ENCODE measurements at regions not wholly inside any gene's neighbourhood (a gene's known extent, or its start where the extent isn't known, plus 50 kb on each side); places are given as distances from the start of the nearest gene placed in this dataset.

GRCh38 chr12:47314996-47315395 lies 235.2 kb upstream of the AMIGO2 start:
- no peak for TF ChIP-seq ARNT (IDR thresholded peaks at IDR 0.05)
- no peak for TF ChIP-seq PKNOX1 (IDR thresholded peaks at IDR 0.05)
- no peak for TF ChIP-seq SP1 (IDR thresholded peaks at IDR 0.05)
- no peak for TF ChIP-seq BHLHE40 (IDR thresholded peaks at IDR 0.05; ENCODE audit: borderline replicate concordance)
- no peak for TF ChIP-seq NFRKB (IDR thresholded peaks at IDR 0.05)
- no peak for TF ChIP-seq HDGF (IDR thresholded peaks at IDR 0.05; ENCODE audit: borderline replicate concordance)
- no peak for TF ChIP-seq L3MBTL2 (conservative IDR thresholded peaks at IDR 0.05)
- TF ChIP-seq FOXM1 (IDR thresholded peaks at IDR 0.05; ENCODE audit: borderline replicate concordance), result no peak
- no peak for TF ChIP-seq ZNF384 (IDR thresholded peaks at IDR 0.05)
- TF ChIP-seq FOXA1 (IDR thresholded peaks at IDR 0.05), result no peak
- POLR2A ChIA-PET, result no interaction called here
- no peak for DNase-seq (ENCODE audit: extremely low spot score)
- CTCF ChIA-PET, result no interaction called here

- ChIA-PET CTCF (no interaction called here), POLR2A (no interaction called here)
- TF ChIP-seq CTBP1 (IDR thresholded peaks at IDR 0.05; ENCODE audit: borderline replicate concordance) (no peak), HDGF (IDR thresholded peaks at IDR 0.05; ENCODE audit: borderline replicate concordance) (no peak), FOXK2 (IDR thresholded peaks at IDR 0.05) (no peak)
- no peak for DNase-seq (ENCODE audit: extremely low spot score)
Observed at GRCh38 chr12:47312808-47313426, 233.2 kb upstream of the AMIGO2 start.

- POLR2A ChIA-PET, result no interaction called here
- no peak for DNase-seq (ENCODE audit: extremely low spot score)
- TF ChIP-seq FOXK2 (IDR thresholded peaks at IDR 0.05) (no peak), HDGF (IDR thresholded peaks at IDR 0.05; ENCODE audit: borderline replicate concordance) (no peak), L3MBTL2 (conservative IDR thresholded peaks at IDR 0.05) (no peak), BHLHE40 (IDR thresholded peaks at IDR 0.05; ENCODE audit: borderline replicate concordance) (no peak), ARNT (IDR thresholded peaks at IDR 0.05) (no peak), PKNOX1 (IDR thresholded peaks at IDR 0.05) (no peak), SUZ12 (IDR thresholded peaks at IDR 0.05) (no peak), FOXM1 (IDR thresholded peaks at IDR 0.05; ENCODE audit: borderline replicate concordance) (no peak), CTBP1 (IDR thresholded peaks at IDR 0.05; ENCODE audit: borderline replicate concordance) (no peak), NFRKB (IDR thresholded peaks at IDR 0.05) (no peak), LEF1 (IDR thresholded peaks at IDR 0.05; ENCODE audit: borderline replicate concordance) (no peak), SP1 (IDR thresholded peaks at IDR 0.05) (no peak), TARDBP (IDR thresholded peaks at IDR 0.05) (no peak), ZNF384 (IDR thresholded peaks at IDR 0.05) (no peak), ELF4 (IDR thresholded peaks at IDR 0.05) (no peak)
- CTCF ChIA-PET, result no interaction called here
Observed at GRCh38 chr12:47312147-47312546, 232.4 kb upstream of the AMIGO2 start.

- TF ChIP-seq ARNT (IDR thresholded peaks at IDR 0.05) (no peak), ELF4 (IDR thresholded peaks at IDR 0.05) (no peak), BHLHE40 (IDR thresholded peaks at IDR 0.05; ENCODE audit: borderline replicate concordance) (no peak), TARDBP (IDR thresholded peaks at IDR 0.05) (no peak), LEF1 (IDR thresholded peaks at IDR 0.05; ENCODE audit: borderline replicate concordance) (no peak), FOXM1 (IDR thresholded peaks at IDR 0.05; ENCODE audit: borderline replicate concordance) (no peak), SUZ12 (IDR thresholded peaks at IDR 0.05) (no peak), ZNF384 (IDR thresholded peaks at IDR 0.05) (no peak), PKNOX1 (IDR thresholded peaks at IDR 0.05) (no peak), L3MBTL2 (conservative IDR thresholded peaks at IDR 0.05) (no peak), SP1 (IDR thresholded peaks at IDR 0.05) (no peak), HDGF (IDR thresholded peaks at IDR 0.05; ENCODE audit: borderline replicate concordance) (no peak)
- no peak for DNase-seq (ENCODE audit: extremely low spot score)
- ChIA-PET CTCF (no interaction called here), POLR2A (no interaction called here)
Observed at GRCh38 chr12:47311568-47311967, 231.8 kb upstream of the AMIGO2 start.

- CTCF ChIA-PET, result no interaction called here
- no peak for TF ChIP-seq TARDBP (IDR thresholded peaks at IDR 0.05)
- DNase-seq (ENCODE audit: extremely low spot score), result no peak
- POLR2A ChIA-PET, result no interaction called here
Observed at GRCh38 chr12:47311010-47311409, 231.3 kb upstream of the AMIGO2 start.

- CTCF ChIA-PET, result interaction anchor here (0.7 kb wide), 1 partner anchor 11 kb away, joined by 5 read pairs; no protein-coding TSS in a partner anchor
- no peak for DNase-seq (ENCODE audit: extremely low spot score)
- POLR2A ChIA-PET, result no interaction called here
- TF ChIP-seq FOXA1 (IDR thresholded peaks at IDR 0.05) (no peak), FOXK2 (IDR thresholded peaks at IDR 0.05) (no peak), CTBP1 (IDR thresholded peaks at IDR 0.05; ENCODE audit: borderline replicate concordance) (no peak), HDGF (IDR thresholded peaks at IDR 0.05; ENCODE audit: borderline replicate concordance) (no peak), SUZ12 (IDR thresholded peaks at IDR 0.05) (no peak), ZNF384 (IDR thresholded peaks at IDR 0.05) (no peak), ELF4 (IDR thresholded peaks at IDR 0.05) (no peak), BHLHE40 (IDR thresholded peaks at IDR 0.05; ENCODE audit: borderline replicate concordance) (no peak), PKNOX1 (IDR thresholded peaks at IDR 0.05) (no peak)
Observed at GRCh38 chr12:47308672-47309071, 228.9 kb upstream of the AMIGO2 start.

Data from HEK293T (cell line).